MM.1S (cell line): ENCODE measurements at regions not wholly inside any gene's neighbourhood (a gene's known extent, or its start where the extent isn't known, plus 50 kb on each side); places are given as distances from the start of the nearest gene placed in this dataset.
"Not testable (repeated sequence)": the region's sequence is repeated elsewhere in the genome, so short reads cannot be mapped to it uniquely, and the experiment has no call there.

Experiments used
- CTCF ChIP-seq: fragments of 300-600 bp; sonication (generic); IDR thresholded peaks from 2 replicates; pipeline ENCODE4 v1.5.1; 2016; ENCODE audit warnings: antibody characterized with exemption, low read length, mixed read lengths
- EZH2phosphoT487 ChIP-seq: fragments of 300-600 bp; sonication (generic); IDR thresholded peaks from 2 replicates; pipeline ENCODE4 v1.6.1; 2018; ENCODE audit warnings: antibody characterized with exemption, low read length

GRCh38 chr15:20065508-20065907 is 476.1 kb downstream of the GOLGA6L6 start:
- not testable (repeated sequence) for TF ChIP-seq CTCF, EZH2phosphoT487
